ENCODE measurements at regions not wholly inside any gene's neighbourhood (a gene's known extent, or its start where the extent isn't known, plus 50 kb on each side); places are given as distances from the start of the nearest gene placed in this dataset.

GRCh38 chr11:107252429-107253161 lies 205.0 kb downstream of the CWF19L2 start (continued):
- TF ChIP-seq ZBTB33 (IDR thresholded peaks at IDR 0.05; ENCODE audit: extremely low read depth, insufficient replicate concordance, low read length) (no peak), EZH2 (IDR thresholded peaks at IDR 0.05) (no peak), POLR2AphosphoS5 (IDR thresholded peaks at IDR 0.05; ENCODE audit: low read depth, low read length) (no peak), MAX (IDR thresholded peaks at IDR 0.05) (no peak), POLR2A (IDR thresholded peaks at IDR 0.05; ENCODE audit: borderline replicate concordance, extremely low read depth, insufficient read depth, insufficient read length) (no peak), SP1 (IDR thresholded peaks at IDR 0.05; ENCODE audit: low read depth) (no peak), YY1 (IDR thresholded peaks at IDR 0.05; ENCODE audit: extremely low read depth, insufficient replicate concordance, low read depth, low read length) (no peak), RAD21 (IDR thresholded peaks at IDR 0.05; ENCODE audit: low read depth) (no peak), CBX3 (IDR thresholded peaks at IDR 0.05; ENCODE audit: low read depth) (no peak), JUND (IDR thresholded peaks at IDR 0.05) (no peak), SIN3A (IDR thresholded peaks at IDR 0.05; ENCODE audit: low read depth) (no peak), TCF7L2 (IDR thresholded peaks at IDR 0.05; ENCODE audit: borderline replicate concordance, extremely low read depth, insufficient read depth, insufficient read length) (no peak)
- TF ChIP-seq, protein P1, sequence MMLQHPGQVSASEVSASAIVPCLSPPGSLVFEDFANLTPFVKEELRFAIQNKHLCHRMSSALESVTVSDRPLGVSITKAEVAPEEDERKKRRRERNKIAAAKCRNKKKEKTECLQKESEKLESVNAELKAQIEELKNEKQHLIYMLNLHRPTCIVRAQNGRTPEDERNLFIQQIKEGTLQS (IDR thresholded peaks at IDR 0.05) = no peak

DNA sequence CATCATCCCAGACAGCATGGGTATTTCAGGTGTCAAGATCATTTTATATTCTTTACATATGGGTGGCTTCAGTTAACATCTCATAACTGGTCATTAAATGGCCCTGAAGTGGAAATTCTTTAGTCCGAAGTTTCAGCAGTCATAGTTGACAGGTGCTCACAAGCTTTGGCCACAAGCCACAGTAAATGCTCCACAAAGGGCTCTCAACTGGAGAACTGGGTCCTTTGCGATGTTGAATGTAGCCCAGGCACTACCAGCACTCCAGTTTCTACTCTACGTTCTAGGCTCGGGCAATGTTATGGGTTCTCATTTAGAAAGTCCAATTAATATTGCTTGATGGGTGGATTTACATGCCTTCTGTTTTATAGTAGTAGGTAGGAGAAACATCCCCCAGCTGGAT lies 206.3 kb downstream of the CWF19L2 start:
- Histone ChIP-seq H3K79me2 (ENCODE audit: insufficient read depth, low read length) (no peaks in the 10 kb centered on the region), H3K9me2 (ENCODE audit: insufficient read depth) (no peaks in the 10 kb centered on the region), H3K4me2 (ENCODE audit: low read length) (no peak overlapping the region), H3K4me1 (ENCODE audit: control insufficient read depth in 1 of 2, insufficient read depth in 2 of 2, low read length in 2 of 2) (no peaks in the 10 kb centered on the region), H3K4me3 (replicated peaks in 1 of 2; ENCODE audit: low read depth in 1 of 2, low read length in 2 of 2) (no peak overlapping the region), H3K27me3 (ENCODE audit: insufficient read depth, low read length) (no peaks in the 10 kb centered on the region), H3K36me3 (ENCODE audit: control insufficient read depth in 1 of 2, insufficient read depth in 2 of 2, low read length in 2 of 2) (no peaks in the 10 kb centered on the region), H3K9me3 (ENCODE audit: control insufficient read depth in 1 of 2, insufficient read depth in 1 of 2, low read depth in 1 of 2, low read length in 2 of 2) (no peaks in the 10 kb centered on the region), H4K20me1 (ENCODE audit: insufficient read depth) (no peaks in the 10 kb centered on the region), H3K27ac (ENCODE audit: low read depth, low read length) (no peak overlapping the region), H2AFZ (ENCODE audit: low read depth, low read length, poor library complexity, severe bottlenecking) (no peak overlapping the region), H3K9ac (ENCODE audit: low read length) (no peak overlapping the region)
- intact Hi-C loops (cut with micrococcal nuclease) = no loop called here
- RAD21 ChIA-PET (ENCODE audit: low non-redundant PET in 1 of 2, low total read pairs in 2 of 2, uncharacterized antibody in 2 of 2, unreplicated experiment in 2 of 2) = no interaction called here
- no peak for DNase-seq (ENCODE audit: low read depth, low spot score)
- POLR2A ChIA-PET = no interaction called here
- ATAC-seq = no peak
- BruUV-seq (replicated peaks) = no TSS peak
- CTCF ChIA-PET = no interaction called here
- TF ChIP-seq, protein P2, sequence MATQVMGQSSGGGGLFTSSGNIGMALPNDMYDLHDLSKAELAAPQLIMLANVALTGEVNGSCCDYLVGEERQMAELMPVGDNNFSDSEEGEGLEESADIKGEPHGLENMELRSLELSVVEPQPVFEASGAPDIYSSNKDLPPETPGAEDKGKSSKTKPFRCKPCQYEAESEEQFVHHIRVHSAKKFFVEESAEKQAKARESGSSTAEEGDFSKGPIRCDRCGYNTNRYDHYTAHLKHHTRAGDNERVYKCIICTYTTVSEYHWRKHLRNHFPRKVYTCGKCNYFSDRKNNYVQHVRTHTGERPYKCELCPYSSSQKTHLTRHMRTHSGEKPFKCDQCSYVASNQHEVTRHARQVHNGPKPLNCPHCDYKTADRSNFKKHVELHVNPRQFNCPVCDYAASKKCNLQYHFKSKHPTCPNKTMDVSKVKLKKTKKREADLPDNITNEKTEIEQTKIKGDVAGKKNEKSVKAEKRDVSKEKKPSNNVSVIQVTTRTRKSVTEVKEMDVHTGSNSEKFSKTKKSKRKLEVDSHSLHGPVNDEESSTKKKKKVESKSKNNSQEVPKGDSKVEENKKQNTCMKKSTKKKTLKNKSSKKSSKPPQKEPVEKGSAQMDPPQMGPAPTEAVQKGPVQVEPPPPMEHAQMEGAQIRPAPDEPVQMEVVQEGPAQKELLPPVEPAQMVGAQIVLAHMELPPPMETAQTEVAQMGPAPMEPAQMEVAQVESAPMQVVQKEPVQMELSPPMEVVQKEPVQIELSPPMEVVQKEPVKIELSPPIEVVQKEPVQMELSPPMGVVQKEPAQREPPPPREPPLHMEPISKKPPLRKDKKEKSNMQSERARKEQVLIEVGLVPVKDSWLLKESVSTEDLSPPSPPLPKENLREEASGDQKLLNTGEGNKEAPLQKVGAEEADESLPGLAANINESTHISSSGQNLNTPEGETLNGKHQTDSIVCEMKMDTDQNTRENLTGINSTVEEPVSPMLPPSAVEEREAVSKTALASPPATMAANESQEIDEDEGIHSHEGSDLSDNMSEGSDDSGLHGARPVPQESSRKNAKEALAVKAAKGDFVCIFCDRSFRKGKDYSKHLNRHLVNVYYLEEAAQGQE (IDR thresholded peaks at IDR 0.05; ENCODE audit: low read depth) = no peak
- TF ChIP-seq CTCF (IDR thresholded peaks at IDR 0.05 in 2 of 3, conservative IDR thresholded peaks at IDR 0.05 in 1 of 3; ENCODE audit: borderline replicate concordance in 1 of 3, insufficient read depth in 1 of 3, low read depth in 2 of 3, low read length in 2 of 3) (no peak), POLR2AphosphoS5 (IDR thresholded peaks at IDR 0.05; ENCODE audit: low read depth, low read length) (no peak), ZNF274 (IDR thresholded peaks at IDR 0.05; ENCODE audit: low read depth, low read length) (no peak), ELF1 (IDR thresholded peaks at IDR 0.05; ENCODE audit: borderline replicate concordance, low read depth) (no peak), MAX (IDR thresholded peaks at IDR 0.05) (no peak)
